NOMO-1 (cell line): ENCODE measurements at regions not wholly inside any gene's neighbourhood (a gene's known extent, or its start where the extent isn't known, plus 50 kb on each side); places are given as distances from the start of the nearest gene placed in this dataset.
"Not testable (repeated sequence)": the region's sequence is repeated elsewhere in the genome, so short reads cannot be mapped to it uniquely, and the experiment has no call there.

Experiments used
- DNase-seq, 2 experiments: peaks; one replicate each; lab custom pipeline; 2025; ENCODE audit not compliant: unreplicated experiment in 2 of 2; lab: John Stamatoyannopoulos, UW

GRCh38 chr4:147139455-147140198, 194.0 kb upstream of the TTC29 start:
- DNase-seq = no peak

- no peak for DNase-seq
Measured at GRCh38 chr4:147151763-147152162, 206.1 kb upstream of the TTC29 start.

- no peak for DNase-seq
Measured at GRCh38 chr4:147157860-147158701, 212.4 kb upstream of the TTC29 start.

DNA sequence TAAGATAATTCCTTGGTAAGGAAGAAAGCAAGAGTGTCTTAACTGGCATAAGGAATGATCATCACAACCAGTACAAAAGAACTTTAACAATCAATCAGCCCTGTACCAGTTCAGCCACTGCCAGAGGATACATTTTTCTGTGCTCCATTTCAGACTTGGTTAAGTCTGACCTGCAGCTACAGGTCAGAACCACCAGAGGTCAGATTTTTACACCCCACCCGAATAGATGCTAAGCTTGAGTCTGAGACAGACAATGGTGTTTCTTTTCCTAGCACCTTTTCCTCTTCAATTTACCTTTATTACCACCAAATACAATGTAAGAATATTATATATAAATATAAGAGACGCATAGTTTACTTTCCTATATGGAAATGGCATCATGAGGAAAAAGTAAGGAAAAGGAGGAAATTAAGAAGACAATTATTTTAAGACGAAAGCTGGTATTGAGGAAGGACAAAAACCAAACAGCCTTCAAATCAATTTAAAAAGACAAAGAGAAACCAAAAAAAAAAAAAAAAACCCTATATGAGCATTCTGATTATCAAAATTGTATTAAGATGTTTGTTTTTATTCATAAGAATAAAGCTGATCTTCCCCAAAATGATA, 215.3 kb upstream of the TTC29 start:
- DNase-seq = peak; percentile 22 to 33

- no peak for DNase-seq
Measured at GRCh38 chr4:147163311-147163710, 217.6 kb upstream of the TTC29 start.

DNA sequence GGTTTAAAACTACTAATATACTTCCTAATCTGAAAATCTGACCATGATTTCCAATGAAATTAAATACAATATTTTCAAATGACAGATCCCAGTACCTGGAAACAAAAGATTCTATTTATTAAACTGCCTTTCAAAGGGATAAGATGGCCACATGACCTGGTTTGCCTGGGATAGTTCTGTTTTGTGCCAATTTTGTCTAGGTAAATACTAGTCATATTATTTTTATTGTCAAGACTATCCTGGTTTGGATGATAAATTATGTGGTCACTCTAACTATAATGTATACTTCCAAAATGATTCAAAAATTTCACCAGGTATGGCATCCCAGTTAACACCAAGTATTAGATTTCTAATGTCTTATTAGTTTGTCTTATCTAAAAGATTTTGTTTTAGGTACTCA, 222.5 kb upstream of the TTC29 start:
- not testable (repeated sequence) for DNase-seq

GRCh38 chr4:147173322-147173721, 227.7 kb upstream of the TTC29 start:
- DNase-seq = no peak

- DNase-seq = no peak
Measured at GRCh38 chr4:147173797-147174432, 228.3 kb upstream of the TTC29 start.

DNA sequence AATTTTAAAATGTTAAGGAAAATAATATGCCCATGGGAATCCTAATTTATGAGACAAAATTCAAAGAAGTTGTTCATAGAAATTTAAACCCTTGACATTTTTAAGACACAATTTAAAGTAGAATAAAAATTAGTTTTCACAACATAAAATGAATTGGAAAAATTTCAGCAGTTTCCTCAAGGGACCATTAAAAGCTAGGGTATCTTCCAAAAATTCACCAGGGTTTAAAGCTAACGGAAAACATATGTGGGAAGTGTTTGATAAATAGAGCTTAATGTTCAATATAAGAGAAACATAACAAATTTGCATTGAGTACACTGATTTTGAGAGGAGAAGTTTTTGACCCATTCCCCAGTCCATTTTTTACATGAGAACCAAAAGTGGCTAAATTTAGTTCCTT, 228.9 kb upstream of the TTC29 start:
- DNase-seq = no peak

- DNase-seq = no peak
Measured at GRCh38 chr4:147175460-147176025, 229.9 kb upstream of the TTC29 start.

DNA sequence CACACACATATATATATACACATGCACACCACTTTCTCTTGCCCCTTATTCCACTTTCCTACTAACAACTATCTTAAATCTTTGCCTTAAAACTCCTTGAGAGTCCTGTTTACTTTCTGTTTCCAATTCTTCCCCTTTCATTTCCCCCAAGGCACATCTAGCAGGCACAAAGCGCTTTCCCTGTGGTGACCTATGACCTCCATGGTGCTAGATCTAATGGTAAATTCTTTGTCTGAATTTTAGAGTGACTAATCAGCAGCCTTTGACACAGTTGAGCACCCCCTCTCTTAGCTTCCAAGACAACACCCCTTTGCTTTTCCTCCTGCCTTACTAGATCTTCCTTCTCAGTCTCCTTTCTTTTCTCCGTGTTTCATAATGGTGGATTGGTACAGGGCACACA, 236.4 kb upstream of the TTC29 start:
- DNase-seq = no peak

GRCh38 chr4:147192679-147193078, 247.0 kb upstream of the TTC29 start:
- DNase-seq = no peak

GRCh38 chr4:147194114-147194513, 248.4 kb upstream of the TTC29 start:
- no peak for DNase-seq

DNA sequence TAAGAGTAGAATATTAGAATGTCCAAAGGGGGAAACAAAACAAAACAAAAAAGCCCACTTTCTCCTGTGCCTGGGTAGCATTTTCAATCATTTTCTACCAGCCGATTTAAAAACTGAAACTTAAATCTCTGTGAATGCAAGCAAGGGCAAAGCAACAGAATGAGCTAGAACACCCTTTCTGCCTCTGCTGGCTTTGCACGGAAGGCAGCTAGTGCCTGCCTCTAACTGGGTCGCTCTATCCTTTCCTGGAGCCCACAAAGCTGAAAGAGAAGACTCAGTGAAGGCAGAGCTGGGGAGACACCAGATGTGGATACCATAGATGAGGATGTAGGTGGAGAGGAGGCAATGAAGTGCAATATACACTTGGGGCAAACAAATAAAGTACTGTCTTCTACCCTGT, 248.9 kb upstream of the TTC29 start:
- DNase-seq = no peak

GRCh38 chr4:147195386-147195785, 249.7 kb upstream of the TTC29 start:
- no peak for DNase-seq

- no peak for DNase-seq
Measured at GRCh38 chr4:147198411-147199051, 252.9 kb upstream of the TTC29 start.

- DNase-seq = no peak
Measured at GRCh38 chr4:147201016-147201415, 255.4 kb upstream of the TTC29 start.

GRCh38 chr4:147206807-147207206, 261.1 kb upstream of the TTC29 start:
- no peak for DNase-seq

- DNase-seq = no peak
Measured at GRCh38 chr4:147207911-147208310, 262.2 kb upstream of the TTC29 start.

DNA sequence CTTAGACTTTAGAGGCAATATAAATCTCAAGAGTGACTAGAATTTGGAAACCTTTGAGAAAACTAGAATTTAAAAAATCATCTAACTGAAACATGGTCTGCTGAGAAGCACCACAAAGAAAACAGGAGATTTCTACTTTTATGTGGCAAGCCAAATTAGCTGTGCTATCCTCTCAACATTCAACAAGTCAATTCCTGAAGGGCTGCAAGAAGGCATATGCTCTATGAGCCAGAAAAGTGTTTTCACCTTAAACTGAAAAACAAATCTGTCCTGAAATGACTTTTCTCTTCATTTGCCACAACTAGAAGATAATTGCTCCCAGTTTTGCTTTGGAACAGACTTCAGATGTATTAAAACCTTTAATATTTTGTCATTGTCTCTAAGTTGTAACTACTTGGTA, 263.2 kb upstream of the EDNRA start:
- DNase-seq = no peak
